GM15510 (cell line): ENCODE measurements at regions not wholly inside any gene's neighbourhood (a gene's known extent, or its start where the extent isn't known, plus 50 kb on each side); places are given as distances from the start of the nearest gene placed in this dataset.

Source experiments
- POLR2A ChIP-seq: IDR thresholded peaks from 3 replicates; pipeline ENCODE4 v1.6.1; 2011; ENCODE audit warnings: borderline replicate concordance; ENCODE audit not compliant: insufficient read length; ENCODE audit errors: extremely low read depth

DNA sequence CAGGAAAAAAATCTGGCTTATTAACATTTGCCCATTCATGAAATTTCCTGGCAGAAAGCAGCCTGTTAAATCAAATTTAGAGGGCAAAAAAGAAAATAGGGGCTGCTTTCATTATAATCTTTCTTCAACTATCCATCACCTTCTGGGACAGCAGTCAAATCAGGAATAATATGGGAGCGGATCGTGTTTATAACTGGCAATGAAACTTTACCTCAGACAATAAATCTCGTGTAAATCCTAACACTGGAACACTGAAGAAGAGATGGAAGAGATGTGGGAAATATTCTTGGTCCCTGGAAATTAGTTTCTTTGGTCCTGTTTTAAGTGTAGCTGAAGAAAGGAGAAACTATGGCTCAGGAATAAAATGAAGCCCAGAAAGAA lies 77.5 kb upstream of the SERTAD2 start:
- TF ChIP-seq POLR2A, result no peak

DNA sequence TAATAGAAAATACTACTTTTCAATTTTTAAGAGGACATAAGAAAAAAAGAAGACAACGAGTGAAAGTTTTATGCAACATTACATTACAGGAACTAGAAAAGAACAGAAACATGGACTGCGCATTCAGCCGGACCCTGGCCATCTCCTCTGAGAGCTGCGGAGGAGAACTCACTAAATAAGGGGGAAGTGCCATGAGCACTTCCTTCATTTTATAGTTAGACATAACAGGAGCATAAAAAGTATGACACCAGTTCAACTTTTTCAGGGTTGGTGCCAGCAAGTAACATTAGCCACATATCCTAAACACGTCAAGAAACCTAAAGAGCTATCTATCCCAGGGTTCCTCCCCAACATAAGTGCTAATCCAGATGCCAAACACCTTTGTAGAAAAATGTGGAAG lies 78.0 kb upstream of the SERTAD2 start:
- TF ChIP-seq POLR2A, result no peak

DNA sequence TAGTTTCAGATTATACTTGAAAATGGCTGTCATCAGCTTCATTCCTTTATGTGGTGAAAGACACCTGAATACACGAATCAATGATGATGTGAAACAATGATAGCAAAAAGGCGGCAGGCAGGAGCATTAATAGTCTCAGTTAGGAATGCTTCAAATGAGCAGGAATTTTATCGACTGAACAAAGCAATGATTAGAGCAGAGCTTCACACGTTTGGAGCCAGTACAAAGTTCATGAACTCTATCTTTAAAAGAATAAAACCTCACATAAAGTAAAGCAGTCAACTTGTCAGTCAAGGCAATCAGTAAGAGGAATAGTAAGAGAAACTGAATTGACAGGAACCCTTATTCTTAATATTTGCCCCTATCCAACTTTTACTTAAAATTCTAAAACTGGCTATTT lies 78.4 kb upstream of the SERTAD2 start:
- no peak for TF ChIP-seq POLR2A

DNA sequence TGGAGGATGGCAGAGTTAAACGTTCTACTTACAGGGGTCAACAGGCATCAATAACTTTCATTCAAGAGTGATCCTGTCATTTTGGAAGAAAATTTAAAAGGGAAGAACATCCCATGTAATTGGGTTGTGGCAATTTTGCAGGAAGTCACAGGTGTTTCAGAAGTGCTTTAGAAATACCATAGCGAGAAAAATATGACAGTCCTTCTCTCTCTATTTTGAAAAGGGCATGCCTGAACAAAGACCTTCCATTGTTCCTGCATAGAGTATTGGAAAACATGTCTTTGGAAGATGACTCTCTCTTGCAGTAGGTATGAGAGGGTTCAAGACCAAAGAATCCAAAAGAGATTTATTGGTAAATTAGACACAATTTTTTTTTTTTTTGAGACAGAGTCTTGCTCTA lies 81.8 kb upstream of the SERTAD2 start:
- no peak for TF ChIP-seq POLR2A

DNA sequence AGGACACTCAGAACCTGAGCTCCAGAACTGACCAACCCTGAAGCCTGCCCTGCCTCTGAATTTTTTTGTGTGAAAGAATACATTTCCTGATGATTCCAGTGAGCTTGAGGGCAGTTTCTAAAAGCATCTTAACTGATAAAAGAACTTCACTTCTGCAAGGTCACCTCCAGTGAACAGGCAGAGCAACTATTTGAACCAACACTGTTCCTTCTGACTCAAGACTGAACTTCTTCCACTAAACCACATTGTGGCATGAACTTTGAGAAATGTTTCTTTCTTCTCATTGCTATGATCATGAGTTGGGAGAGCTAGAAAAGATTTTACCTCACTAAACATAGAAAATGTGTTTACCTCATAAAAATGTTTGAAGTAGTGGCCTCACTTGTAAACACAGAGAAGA lies 83.8 kb upstream of the SERTAD2 start:
- no peak for TF ChIP-seq POLR2A

DNA sequence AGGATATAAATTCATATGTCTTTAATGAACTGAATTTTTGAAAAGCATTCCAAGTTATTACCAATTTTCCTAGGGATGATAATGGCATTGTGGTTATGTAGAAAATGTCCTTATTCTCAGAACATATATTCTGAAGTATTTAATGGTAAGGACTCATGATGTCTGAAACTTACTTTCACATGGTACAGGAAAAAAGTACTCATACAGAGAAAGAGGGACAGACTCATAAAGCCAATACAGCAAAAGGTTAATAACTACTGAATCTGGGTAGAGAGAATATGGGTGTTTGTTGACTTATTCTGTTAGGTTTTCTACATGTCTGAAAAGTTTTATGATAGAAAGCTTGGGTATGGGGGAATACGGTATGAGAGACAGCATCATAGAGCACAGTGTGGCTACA lies 84.3 kb upstream of the SERTAD2 start:
- TF ChIP-seq POLR2A, result no peak

DNA sequence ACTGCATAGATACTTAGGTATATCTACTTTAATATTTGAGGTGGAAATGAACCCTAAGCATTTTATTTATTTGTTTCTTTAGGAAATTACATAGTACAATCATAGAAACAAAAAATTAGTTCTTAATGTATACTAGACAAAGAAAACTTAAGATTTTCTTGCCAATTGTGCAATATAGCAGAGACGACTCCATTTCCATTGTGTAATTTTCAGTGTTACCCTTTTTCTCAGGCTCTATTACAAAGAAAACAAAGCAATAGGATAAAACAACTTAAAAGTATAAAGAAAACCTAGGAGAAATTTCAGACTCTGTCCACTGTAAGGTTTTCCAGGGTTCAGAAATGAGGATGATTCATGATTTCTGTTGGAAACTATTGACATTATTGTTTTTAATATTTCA lies 89.0 kb upstream of the SERTAD2 start:
- TF ChIP-seq POLR2A, result no peak

DNA sequence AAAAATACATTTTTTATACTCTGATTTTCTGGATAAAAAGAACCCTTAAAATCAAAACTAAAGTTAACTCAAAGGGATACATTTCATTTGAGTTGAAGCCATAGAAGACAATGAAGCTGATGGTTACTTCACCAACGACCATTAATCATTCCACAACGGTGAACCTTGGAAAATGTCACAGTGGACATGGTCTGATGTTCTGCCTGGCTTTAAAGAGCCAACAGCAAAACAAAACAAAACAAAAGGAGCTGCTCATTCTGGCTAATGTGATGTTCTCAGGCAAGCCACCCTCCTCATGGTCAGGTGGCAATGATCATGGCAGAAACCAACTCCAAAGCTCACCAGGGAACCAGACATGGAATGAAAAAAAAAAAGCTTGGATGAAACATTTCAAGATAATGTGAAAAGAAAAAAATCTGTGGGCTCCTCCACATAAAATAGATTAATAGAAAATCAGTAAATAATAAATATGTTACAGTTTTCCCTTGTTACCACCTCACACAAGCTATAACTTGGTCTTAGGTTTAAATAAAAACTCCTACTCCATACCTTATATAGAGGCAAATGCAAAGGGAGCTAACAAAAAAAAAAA lies 90.1 kb upstream of the SERTAD2 start:
- TF ChIP-seq POLR2A, result no peak

DNA sequence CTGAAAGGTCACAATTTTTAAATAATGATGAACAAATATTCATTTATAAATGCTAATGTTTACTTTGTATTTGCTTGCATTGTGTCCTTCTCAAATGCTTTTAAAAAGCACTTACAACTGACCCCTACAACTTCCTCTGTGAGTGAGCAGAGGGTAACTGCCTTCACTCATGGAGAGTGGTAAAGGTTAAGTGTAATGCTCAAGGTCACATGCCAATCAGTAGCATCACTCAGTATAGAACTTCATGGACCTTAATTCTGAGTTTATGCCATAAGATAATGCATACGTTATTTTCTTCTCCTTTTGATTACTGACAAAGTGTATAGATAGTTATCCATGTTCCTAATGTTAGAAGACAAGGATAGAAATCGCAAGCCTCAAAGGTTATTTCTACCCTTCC lies 91.8 kb upstream of the SERTAD2 start:
- no peak for TF ChIP-seq POLR2A

DNA sequence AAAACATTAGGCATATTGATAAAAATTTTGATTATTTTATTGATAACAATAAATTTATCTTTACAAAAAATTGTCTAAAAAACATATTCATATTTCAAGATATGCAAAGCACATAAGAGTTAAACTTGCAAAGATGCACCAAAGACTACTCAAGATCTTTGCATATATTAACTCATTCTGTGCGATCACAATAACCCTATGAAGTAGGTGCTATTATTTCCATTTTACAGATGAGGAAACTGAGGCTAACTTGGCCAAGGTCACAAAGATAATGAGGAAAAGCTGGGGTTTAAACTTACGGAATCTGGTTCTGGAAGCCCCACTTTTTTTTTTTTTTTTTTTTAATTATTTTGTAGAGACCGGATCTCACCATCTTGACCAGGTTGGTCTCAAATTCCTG lies 94.4 kb upstream of the SERTAD2 start:
- TF ChIP-seq POLR2A, result no peak

DNA sequence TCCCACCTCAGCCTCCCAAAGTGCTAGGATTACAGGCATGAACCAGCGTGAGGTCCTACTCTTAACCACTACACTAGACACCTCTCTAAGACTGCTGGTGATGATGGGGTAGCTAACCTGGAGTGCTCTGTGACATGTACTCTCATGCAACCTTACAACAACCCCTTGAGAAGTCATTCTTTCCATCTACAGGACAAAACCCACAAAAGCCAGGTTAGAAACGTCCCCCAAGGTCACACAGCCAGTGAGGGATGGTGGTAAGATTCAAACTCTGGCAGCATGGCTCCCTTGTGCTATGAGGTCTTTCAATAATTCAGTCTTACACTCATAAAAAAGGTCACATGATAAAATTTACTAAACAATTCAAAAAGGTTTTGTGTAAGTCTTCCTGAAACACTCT lies 94.8 kb upstream of the SERTAD2 start:
- TF ChIP-seq POLR2A, result no peak

DNA sequence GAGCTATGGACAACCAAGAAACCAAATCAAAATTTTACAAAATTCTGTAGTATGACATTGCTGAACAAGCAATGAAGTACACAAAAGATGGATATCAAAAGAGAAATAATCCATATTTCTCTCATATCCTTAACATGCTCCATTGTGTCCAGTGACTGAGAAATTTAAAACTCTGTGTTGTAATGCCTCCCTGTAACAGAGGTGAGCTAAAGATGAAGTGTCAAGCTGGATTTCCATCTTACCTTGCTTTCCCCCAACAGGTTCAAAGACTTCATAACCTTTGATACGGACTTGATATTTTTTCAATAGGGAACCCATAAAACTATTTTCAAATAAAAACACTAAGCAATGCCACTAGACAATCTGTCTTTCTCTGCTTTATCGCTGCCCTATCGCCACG lies 95.7 kb upstream of the SERTAD2 start:
- no peak for TF ChIP-seq POLR2A

DNA sequence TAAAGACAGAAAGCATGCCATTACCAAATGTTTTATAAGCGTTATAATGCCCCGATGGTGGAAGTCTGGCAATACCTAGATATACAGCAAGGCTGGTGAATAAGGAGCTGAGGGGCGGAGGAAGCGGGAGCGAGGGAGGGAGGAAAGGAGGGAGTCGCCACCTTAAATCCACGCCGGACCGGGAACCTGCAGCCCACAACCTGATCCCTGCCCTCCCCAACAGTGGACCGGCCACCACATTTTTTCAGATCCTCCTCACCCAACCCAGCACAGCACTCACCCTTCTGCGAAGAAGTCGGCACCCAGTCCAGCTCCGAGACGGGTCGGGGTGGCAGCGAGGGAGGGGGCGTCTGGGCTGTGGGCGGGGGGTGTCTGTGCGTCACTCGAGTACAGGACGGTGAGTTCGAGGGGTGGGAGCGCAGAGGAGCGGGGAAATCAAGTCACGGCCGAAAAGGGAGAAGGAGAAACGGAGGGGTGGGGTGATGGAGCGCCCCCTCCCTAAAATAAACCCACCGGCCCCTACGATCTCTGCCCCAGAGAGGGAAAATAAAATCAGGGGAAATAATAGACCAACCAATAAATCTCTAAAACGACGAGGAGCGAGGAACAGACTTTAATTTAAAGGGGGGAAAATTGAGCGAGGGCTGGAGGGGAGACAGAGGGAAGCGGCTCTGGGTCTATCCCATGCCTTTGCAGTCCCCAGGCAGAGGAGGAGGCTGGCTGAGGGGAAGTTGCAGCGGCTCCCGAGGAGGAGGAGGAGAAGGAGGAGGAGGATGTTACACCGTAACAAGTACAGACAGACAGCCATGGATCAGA lies 96.5 kb upstream of the SERTAD2 start:
- TF ChIP-seq POLR2A, result no peak

DNA sequence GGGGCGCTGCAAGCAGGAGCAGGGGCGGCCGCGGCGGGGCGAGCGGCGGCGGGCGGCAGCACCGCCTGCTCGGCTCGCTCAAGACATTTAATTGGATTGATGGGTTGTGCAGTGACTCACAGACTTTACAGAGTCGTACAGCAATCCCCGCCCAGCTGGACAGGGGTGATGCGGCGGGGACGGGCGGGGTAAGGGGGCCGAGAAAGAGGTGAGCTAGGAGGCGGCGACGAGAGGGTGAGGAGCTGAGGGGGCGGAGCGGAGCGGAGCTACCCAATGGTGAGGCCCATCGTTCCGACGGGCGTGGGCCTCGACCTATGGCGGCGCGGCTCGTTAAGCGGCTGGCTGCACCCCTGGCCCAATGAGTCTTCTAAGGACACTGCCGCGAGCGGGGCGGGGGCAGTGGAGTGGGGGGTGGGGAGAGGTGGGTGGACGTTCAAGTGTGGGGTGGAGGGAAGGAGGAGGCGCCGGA lies 97.1 kb upstream of the SERTAD2 start:
- TF ChIP-seq POLR2A, result peak; percentile 97

DNA sequence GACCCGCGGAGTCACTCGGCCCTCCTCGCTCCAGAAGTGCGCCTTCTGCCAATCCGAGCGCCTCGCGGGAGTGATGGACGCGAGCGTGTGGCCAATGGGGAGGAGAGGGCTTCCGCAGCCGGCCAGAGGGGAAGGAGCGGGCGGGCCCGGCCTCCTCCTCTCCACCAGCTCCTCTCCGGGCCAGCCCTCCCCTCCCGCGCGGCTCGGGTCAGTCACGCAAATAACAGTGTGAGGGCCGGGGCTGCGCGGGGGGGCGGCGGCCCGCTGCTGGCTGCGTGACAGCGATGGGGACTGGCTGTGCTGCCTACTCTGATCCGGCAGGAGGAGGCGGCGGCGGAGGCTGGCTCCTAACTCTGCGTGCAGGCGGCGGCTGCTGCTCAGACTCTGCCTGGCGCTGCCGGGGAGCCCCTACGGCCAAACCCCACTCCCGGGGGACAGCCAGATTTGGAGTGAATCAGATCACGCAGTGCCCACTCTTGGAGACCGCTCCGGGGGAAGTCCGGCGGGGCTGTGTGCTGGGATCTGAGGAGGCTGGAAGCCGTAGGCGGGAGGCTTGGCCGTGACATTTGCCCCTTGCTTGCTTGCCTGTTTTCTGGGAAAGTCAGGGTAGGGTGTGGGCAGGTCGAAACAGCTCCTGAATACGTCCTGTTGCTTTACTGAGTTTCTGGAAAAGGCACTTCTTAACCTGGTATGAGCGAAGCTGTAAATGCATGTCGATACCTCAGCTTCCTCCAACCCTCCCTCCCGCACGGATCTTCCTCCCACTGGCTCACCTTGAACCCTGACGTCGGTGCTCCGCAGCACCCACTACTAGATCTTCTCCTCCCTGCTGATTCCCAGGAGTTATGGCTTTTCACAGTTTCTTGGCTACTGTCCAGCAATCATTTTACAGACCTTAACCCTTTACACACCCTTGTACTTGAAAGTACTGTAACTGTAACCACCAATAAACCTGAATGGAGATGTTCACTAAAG lies 97.9 kb upstream of the SERTAD2 start:
- peak; percentile 77 for TF ChIP-seq POLR2A

DNA sequence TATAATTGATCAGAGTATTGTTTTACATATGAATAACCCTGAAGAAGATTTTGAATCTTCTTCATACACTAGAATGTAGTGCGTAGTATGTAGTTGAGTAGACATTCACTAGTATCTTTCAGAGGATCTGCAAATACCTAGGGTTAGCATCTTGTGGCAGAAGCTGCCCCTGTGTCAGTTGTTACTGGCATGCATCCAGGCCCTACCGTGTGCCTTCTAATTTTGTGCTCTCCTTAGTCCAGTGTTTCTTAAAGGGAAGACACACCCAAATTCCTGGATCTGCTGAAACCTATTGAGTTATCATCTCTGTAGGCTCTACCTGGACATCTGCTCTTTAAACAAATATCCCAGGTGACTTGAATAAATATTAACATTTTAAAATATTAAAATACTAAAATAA lies 99.7 kb upstream of the SERTAD2 start:
- TF ChIP-seq POLR2A, result no peak

DNA sequence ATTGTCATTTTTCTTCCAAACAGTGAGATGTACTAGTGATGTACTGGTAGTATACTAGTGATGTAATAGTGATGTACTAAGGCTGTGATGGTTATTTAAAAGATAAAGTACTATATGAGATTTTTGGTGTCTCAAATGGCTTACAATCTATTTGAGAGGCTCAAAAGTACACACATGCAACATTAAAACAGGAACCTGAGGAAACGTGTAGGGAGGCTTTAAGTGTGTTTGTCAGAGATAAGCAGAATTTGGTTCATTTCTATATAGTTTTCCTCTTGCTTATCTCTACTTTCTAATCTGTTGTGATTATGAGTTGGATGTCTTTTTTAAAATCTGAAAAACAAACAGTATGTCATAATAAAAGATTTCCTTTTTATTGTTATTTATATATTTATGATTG lies 100.9 kb upstream of the SERTAD2 start:
- TF ChIP-seq POLR2A, result no peak
